ENCODE measurements at regions not wholly inside any gene's neighbourhood (a gene's known extent, or its start where the extent isn't known, plus 50 kb on each side); places are given as distances from the start of the nearest gene placed in this dataset.
"Not testable (repeated sequence)": the region's sequence is repeated elsewhere in the genome, so short reads cannot be mapped to it uniquely, and the experiment has no call there.

DNA sequence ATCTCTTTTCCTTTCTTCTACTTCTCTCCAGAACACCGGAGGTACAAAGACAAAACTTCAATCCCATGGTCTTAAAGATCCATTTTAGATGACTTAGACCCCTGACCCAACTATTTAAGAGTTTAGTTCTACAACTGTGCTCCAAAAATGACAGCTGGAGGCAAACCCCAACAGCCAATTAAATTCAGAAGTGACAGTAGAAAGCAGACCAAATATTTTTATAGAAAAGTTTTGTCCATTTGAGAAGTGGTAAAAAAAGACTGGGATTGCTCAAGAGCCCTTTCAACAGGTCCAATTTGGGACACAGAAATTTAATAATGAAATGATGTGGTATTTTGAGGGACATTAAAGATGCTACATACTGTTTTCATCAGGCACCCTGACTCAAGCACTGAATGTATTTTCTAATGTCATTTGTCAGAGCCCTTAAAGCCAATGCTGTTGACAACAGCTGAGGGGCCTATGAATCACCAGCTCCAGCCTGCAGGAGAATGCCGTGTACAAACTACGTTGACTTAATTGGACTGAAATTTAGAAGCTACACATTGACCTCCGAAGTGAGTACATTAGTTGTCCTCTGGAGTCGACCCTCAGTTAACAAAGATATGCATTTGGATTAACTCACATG, 147.5 kb upstream of the PIK3R1 start:
- no peak for DNase-seq (ENCODE audit: low read depth in 2 of 2)

DNA sequence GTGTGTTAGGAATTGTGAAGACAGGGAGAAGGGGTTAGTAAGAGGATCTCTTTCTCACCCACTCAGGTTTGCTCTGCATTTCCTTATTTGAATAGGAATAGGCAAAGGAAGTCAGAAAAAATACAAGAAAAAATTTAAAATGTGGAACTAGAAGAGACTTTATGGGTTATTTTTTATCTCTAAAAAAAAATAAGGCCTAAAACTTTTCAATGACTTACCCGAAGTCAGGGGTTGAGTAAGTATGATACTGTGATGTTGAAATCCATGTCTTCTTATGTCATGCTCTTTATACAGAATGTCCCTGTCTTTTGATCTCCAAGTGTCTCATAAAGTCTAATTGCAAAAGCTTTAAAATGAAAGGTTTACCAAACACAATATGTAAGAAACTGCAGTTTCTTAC, 148.3 kb upstream of the PIK3R1 start:
- no peak for DNase-seq (ENCODE audit: low read depth in 2 of 2)

GRCh38 chr5:68066277-68066955, 149.1 kb upstream of the PIK3R1 start:
- DNase-seq (ENCODE audit: low read depth in 2 of 2) = no peak

DNA sequence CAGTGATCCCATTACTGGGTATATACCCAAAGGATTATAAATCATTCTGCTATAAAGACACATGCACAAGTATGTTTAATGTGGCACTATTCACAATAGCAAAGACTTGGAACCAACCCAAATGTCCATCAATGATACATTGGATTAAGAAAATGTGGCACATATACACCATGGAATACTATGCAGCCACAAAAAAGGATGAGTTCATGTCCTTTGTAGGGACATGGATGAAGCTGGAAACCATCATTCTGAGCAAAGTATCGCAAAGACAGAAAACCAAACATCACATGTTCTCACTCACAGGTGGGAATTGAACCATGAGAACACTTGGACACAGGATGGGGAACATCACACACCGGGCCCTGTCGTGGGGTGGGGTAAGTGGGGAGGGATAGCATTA, 150.2 kb upstream of the PIK3R1 start:
- not testable (repeated sequence) for DNase-seq (ENCODE audit: low read depth in 2 of 2)

GRCh38 chr5:68060382-68060781, 155.2 kb upstream of the PIK3R1 start:
- DNase-seq (ENCODE audit: low read depth in 2 of 2) = no peak

- no peak for DNase-seq (ENCODE audit: low read depth in 2 of 2)
Measured at GRCh38 chr5:68057191-68057590, 158.4 kb upstream of the PIK3R1 start.

- no peak for DNase-seq (ENCODE audit: low read depth in 2 of 2)
Measured at GRCh38 chr5:68055686-68056085, 159.9 kb upstream of the PIK3R1 start.

- DNase-seq (ENCODE audit: low read depth in 2 of 2) = no peak
Measured at GRCh38 chr5:68054638-68055037, 160.9 kb upstream of the PIK3R1 start.

- no peak for DNase-seq (ENCODE audit: low read depth in 2 of 2)
Measured at GRCh38 chr5:68053202-68053601, 162.4 kb upstream of the PIK3R1 start.

DNA sequence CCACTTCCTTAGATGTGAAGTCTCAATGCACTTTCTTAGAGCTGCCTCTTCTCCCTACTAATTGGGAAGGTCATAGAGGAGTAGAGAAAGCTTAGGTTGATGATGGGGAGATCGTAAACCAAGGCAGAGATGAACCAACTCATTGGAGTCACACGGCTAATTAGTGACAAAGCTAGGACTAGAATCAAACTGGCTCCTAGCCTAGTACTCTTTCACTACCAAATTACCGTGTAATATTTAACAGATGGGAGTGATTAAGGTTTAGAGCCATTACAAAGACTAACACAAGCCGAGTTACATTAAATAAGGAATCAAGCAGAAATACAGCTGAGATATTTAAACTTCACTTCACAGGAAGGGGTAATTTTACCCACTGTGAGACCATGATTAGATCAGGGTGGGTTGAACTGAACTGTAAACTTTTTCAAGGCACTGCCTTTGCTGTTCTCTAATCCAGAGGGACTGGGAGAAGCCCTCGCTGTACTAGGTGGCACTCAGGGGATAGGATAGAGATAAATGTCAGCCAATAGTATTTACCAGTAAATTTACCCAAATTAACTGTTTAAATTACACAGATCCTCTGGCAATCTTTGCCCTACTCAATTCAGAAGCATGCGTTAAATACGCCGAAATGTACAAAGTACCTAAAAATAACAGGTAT, 166.4 kb upstream of the PIK3R1 start:
- DNase-seq (ENCODE audit: low read depth in 2 of 2) = no peak

DNA sequence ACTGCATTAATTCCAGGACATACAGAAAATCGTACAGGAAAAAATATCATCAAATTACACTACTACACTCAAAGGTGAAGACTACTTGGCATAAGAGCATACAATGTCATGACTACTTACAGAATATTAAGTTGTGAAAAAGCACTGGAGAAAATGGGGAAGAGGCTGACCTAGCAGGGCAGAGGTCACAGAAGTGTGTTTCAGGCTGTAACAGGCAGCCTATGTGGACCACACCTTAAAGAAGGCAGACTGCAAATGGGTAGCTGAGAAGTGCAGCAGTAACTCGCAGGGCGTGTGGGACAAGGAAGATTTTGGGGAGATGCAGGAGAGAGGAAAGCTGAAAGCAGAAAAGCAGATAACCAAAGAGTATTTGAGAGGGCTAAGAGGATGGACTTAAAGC, 167.0 kb upstream of the PIK3R1 start:
- DNase-seq (ENCODE audit: low read depth in 2 of 2) = no peak

- DNase-seq (ENCODE audit: low read depth in 2 of 2) = not testable (repeated sequence)
Measured at GRCh38 chr5:68048054-68048453, 167.5 kb upstream of the PIK3R1 start.

GRCh38 chr5:68047035-68047434, 168.5 kb upstream of the PIK3R1 start:
- no peak for DNase-seq (ENCODE audit: low read depth in 2 of 2)

DNA sequence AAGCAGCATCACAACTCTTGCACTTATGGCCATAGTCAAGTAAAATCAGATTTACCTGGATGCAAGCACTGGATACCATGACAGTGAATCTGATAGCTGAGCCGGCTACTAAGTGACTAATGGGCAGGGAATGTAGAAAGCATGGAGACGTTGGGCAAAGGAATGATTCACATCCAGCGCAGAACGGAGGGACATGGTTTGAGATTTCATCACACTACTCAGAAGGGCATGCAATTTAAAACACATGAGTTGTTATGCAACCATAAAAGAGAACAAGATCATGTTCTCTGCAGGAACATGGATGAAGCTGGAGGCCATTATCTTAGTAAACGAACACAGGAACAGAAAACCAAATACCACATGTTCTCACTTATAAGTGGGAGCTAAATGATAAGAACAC, 169.1 kb upstream of the PIK3R1 start:
- DNase-seq (ENCODE audit: low read depth in 2 of 2) = no peak

- DNase-seq (ENCODE audit: low read depth in 2 of 2) = no peak
Measured at GRCh38 chr5:68041293-68041692, 174.3 kb upstream of the PIK3R1 start.

DNA sequence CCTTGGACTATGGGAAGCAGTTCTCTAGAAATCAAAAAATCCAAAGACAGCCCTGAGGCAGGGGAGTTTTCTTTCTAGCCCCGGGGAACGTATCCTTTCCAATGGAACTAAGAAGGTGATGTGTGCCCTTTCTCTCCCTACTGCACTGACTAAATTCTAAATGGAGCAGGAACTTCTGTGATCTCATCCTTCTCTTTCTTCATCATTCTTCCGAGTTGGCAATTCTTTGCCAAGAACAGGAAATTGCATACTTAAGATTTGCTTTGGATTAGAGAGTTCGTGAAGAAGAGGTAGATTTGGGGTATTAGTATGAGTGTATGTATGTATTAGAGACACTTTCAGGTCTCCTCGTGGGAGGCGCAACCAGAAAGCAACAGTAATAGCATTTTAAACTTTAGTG, 178.0 kb upstream of the PIK3R1 start:
- no peak for DNase-seq (ENCODE audit: low read depth in 2 of 2)

- DNase-seq (ENCODE audit: low read depth in 2 of 2) = no peak
Measured at GRCh38 chr5:68033961-68034571, 181.5 kb upstream of the PIK3R1 start.

- DNase-seq (ENCODE audit: low read depth in 2 of 2) = no peak
Measured at GRCh38 chr5:68033029-68033428, 182.5 kb upstream of the PIK3R1 start.

DNA sequence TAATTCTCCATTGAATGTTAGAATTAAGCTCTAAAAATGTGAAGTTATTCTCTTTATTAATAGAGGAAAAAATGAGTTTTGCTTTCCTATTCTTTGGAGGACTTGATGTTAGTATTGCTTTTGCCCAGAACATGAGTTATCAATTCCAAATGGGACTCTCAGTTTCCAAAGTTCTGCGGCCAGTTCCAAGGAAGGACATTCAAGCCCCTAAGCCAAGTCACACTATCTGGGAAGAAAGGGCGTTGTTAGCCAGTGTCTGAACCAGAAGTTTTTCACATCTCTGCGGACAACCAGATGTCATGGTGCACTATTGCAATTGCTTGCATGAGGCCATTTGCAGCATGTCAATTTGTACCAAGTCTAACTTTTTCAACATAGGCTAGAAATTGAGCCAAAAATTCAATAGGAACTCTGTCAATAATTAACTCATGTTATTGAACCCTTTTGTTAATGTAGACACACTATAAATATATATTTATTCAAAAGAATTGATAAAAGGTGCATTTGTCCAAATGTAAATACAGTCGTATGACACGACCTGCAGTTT, 183.3 kb upstream of the PIK3R1 start:
- no peak for DNase-seq (ENCODE audit: low read depth in 2 of 2)

- DNase-seq (ENCODE audit: low read depth in 2 of 2) = no peak
Measured at GRCh38 chr5:68028131-68028727, 187.3 kb upstream of the PIK3R1 start.

GRCh38 chr5:68027519-68027918, 188.0 kb upstream of the PIK3R1 start:
- DNase-seq (ENCODE audit: low read depth in 2 of 2) = no peak
